GM18520 (cell line): ENCODE measurements at regions not wholly inside any gene's neighbourhood (a gene's known extent, or its start where the extent isn't known, plus 50 kb on each side); places are given as distances from the start of the nearest gene placed in this dataset.

ENCODE experiments used
- ATAC-seq: cut with Tn5 transposase; IDR thresholded peaks from one replicate; pipeline ENCODE4 v1.9.1; 2021; ENCODE audit not compliant: unreplicated experiment

- ATAC-seq: no peak
Observed at GRCh38 chr7:45349090-45349489, 191.5 kb downstream of the RAMP3 start.

- no peak for ATAC-seq
Observed at GRCh38 chr7:45350896-45351295, 193.3 kb downstream of the RAMP3 start.

GRCh38 chr7:45358287-45358686 lies 200.7 kb downstream of the RAMP3 start:
- no peak for ATAC-seq

GRCh38 chr7:45359250-45359649 lies 201.7 kb downstream of the RAMP3 start:
- ATAC-seq: no peak

- ATAC-seq: no peak
Observed at GRCh38 chr7:45359776-45360175, 202.2 kb downstream of the RAMP3 start.

- no peak for ATAC-seq
Observed at GRCh38 chr7:45363669-45364068, 206.1 kb downstream of the RAMP3 start.

- no peak for ATAC-seq
Observed at GRCh38 chr7:45365341-45365740, 207.8 kb downstream of the RAMP3 start.

GRCh38 chr7:45366475-45366874 lies 207.7 kb upstream of the ADCY1 start:
- no peak for ATAC-seq

- no peak for ATAC-seq
Observed at GRCh38 chr7:45367026-45367425, 207.1 kb upstream of the ADCY1 start.

- no peak for ATAC-seq
Observed at GRCh38 chr7:45368129-45368807, 205.9 kb upstream of the ADCY1 start.

GRCh38 chr7:45384499-45384898 lies 189.7 kb upstream of the ADCY1 start:
- ATAC-seq: no peak

- ATAC-seq: no peak
Observed at GRCh38 chr7:45387837-45388236, 186.3 kb upstream of the ADCY1 start.

- ATAC-seq: no peak
Observed at GRCh38 chr7:45389073-45389872, 184.9 kb upstream of the ADCY1 start.

- no peak for ATAC-seq
Observed at GRCh38 chr7:45390180-45390579, 184.0 kb upstream of the ADCY1 start.

- ATAC-seq: no peak
Observed at GRCh38 chr7:45390731-45391130, 183.4 kb upstream of the ADCY1 start.

GRCh38 chr7:45391618-45392451 lies 182.3 kb upstream of the ADCY1 start:
- ATAC-seq: no peak

GRCh38 chr7:45394117-45394708 lies 180.0 kb upstream of the ADCY1 start:
- ATAC-seq: no peak

- ATAC-seq: no peak
Observed at GRCh38 chr7:45399069-45399468, 175.1 kb upstream of the ADCY1 start.

GRCh38 chr7:45400680-45401079 lies 173.5 kb upstream of the ADCY1 start:
- no peak for ATAC-seq

GRCh38 chr7:45401155-45401554 lies 173.0 kb upstream of the ADCY1 start:
- no peak for ATAC-seq

GRCh38 chr7:45401851-45402250 lies 172.3 kb upstream of the ADCY1 start:
- ATAC-seq: no peak
